ENCODE measurements at regions not wholly inside any gene's neighbourhood (a gene's known extent, or its start where the extent isn't known, plus 50 kb on each side); places are given as distances from the start of the nearest gene placed in this dataset.

DNA sequence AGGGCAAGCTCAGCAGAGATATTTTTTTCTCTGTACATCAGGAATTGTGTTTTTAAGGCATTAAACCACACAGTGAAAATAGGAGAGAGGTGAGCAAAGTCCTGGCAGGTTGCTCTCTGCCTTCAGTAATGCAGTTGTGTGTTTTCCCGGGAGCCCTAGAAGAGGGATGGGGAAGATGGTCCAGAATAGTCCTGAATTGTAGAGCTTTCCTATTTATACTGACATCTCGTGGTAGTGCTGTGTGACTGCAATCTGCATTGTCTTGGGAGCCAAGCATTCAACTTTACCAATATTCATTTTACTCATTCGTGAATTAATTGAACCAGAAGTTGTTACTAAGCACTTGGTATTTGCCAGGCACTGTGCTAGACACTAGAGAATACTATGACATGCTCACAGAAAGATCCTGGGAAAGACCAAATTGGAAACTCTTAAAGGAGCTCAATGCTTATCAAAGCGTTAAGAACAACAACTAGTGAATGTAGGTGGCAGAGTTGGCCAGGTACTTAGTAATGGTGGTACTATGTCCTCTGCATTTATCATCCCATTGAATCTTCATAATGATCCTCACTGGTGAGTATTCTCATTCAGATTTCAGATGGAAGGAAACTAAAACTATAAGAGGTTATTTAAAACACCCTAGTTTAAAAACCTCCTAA lies 214.6 kb downstream of the TRIB2 start:
- TF ChIP-seq, protein P1, sequence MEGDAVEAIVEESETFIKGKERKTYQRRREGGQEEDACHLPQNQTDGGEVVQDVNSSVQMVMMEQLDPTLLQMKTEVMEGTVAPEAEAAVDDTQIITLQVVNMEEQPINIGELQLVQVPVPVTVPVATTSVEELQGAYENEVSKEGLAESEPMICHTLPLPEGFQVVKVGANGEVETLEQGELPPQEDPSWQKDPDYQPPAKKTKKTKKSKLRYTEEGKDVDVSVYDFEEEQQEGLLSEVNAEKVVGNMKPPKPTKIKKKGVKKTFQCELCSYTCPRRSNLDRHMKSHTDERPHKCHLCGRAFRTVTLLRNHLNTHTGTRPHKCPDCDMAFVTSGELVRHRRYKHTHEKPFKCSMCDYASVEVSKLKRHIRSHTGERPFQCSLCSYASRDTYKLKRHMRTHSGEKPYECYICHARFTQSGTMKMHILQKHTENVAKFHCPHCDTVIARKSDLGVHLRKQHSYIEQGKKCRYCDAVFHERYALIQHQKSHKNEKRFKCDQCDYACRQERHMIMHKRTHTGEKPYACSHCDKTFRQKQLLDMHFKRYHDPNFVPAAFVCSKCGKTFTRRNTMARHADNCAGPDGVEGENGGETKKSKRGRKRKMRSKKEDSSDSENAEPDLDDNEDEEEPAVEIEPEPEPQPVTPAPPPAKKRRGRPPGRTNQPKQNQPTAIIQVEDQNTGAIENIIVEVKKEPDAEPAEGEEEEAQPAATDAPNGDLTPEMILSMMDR (IDR thresholded peaks at IDR 0.05; ENCODE audit: insufficient read depth, low read length), result peak; percentile 90
- TF ChIP-seq SPI1 (IDR thresholded peaks at IDR 0.05; ENCODE audit: borderline replicate concordance, low read depth), result no peak
- TF ChIP-seq, protein P2, sequence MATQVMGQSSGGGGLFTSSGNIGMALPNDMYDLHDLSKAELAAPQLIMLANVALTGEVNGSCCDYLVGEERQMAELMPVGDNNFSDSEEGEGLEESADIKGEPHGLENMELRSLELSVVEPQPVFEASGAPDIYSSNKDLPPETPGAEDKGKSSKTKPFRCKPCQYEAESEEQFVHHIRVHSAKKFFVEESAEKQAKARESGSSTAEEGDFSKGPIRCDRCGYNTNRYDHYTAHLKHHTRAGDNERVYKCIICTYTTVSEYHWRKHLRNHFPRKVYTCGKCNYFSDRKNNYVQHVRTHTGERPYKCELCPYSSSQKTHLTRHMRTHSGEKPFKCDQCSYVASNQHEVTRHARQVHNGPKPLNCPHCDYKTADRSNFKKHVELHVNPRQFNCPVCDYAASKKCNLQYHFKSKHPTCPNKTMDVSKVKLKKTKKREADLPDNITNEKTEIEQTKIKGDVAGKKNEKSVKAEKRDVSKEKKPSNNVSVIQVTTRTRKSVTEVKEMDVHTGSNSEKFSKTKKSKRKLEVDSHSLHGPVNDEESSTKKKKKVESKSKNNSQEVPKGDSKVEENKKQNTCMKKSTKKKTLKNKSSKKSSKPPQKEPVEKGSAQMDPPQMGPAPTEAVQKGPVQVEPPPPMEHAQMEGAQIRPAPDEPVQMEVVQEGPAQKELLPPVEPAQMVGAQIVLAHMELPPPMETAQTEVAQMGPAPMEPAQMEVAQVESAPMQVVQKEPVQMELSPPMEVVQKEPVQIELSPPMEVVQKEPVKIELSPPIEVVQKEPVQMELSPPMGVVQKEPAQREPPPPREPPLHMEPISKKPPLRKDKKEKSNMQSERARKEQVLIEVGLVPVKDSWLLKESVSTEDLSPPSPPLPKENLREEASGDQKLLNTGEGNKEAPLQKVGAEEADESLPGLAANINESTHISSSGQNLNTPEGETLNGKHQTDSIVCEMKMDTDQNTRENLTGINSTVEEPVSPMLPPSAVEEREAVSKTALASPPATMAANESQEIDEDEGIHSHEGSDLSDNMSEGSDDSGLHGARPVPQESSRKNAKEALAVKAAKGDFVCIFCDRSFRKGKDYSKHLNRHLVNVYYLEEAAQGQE (IDR thresholded peaks at IDR 0.05; ENCODE audit: insufficient replicate concordance, low read depth), result no peak
